ENCODE measurements at regions not wholly inside any gene's neighbourhood (a gene's known extent, or its start where the extent isn't known, plus 50 kb on each side); places are given as distances from the start of the nearest gene placed in this dataset.

DNA sequence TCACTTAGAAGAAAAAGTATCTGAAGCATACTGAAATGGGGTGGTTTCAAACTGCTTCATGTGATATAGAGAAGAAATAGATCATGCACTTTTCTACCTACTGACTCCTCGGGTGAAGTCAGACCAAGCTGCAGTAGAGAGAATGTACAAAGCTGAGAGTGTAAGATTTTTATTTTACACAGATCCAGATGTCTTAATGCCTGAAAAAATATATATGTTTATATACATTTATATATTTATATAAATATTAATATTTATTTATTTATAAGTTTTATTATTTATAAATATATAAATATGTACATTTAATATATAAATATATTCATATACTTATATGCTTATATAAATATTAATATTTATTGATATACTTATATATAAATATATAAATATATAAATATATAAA, 171.9 kb upstream of the SPOCK3 start:
- H3K9me3 Mint-ChIP-seq (ENCODE audit: low read depth): no peaks in the 10 kb centered on the region
- no peak overlapping the region for H3K27ac Mint-ChIP-seq (ENCODE audit: unreplicated experiment)
- H3K4me3 Mint-ChIP-seq (ENCODE audit: unreplicated experiment): no peak overlapping the region
- peaks cover 1% of the 10 kb centered on the region for H3K27me3 Mint-ChIP-seq (ENCODE audit: low read depth)
- TF ChIP-seq, protein P1, sequence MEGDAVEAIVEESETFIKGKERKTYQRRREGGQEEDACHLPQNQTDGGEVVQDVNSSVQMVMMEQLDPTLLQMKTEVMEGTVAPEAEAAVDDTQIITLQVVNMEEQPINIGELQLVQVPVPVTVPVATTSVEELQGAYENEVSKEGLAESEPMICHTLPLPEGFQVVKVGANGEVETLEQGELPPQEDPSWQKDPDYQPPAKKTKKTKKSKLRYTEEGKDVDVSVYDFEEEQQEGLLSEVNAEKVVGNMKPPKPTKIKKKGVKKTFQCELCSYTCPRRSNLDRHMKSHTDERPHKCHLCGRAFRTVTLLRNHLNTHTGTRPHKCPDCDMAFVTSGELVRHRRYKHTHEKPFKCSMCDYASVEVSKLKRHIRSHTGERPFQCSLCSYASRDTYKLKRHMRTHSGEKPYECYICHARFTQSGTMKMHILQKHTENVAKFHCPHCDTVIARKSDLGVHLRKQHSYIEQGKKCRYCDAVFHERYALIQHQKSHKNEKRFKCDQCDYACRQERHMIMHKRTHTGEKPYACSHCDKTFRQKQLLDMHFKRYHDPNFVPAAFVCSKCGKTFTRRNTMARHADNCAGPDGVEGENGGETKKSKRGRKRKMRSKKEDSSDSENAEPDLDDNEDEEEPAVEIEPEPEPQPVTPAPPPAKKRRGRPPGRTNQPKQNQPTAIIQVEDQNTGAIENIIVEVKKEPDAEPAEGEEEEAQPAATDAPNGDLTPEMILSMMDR (IDR thresholded peaks at IDR 0.05): no peak
- no peak for DNase-seq (ENCODE audit: low spot score)
- H3K4me1 Mint-ChIP-seq (ENCODE audit: low read depth): no peaks in the 10 kb centered on the region
- H3K36me3 Mint-ChIP-seq (ENCODE audit: low read depth): no peaks in the 10 kb centered on the region

DNA sequence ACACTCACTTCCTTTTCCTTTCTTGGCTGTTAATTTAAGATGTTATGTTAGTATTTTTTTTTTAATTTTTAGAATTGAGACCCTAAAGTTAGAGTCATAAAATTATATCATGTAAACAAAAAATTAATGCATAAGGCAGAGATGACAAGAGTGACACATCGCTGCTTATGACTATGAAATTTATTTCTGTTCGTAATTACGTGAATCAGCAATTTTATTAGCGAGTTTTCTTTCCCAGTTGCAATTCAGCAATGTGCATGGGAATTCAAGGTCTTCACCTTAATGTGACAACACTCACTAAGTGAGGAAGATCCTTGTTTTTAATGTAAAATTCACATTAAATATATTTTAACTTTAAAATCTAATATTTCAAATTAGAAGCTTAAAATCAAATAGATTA, 181.2 kb upstream of the SPOCK3 start:
- Mint-ChIP-seq H3K9me3 (ENCODE audit: low read depth) (no peaks in the 10 kb centered on the region), H3K4me3 (ENCODE audit: unreplicated experiment) (no peak overlapping the region), H3K27ac (ENCODE audit: unreplicated experiment) (no peak overlapping the region), H3K27me3 (ENCODE audit: low read depth) (peaks cover 5% of the 10 kb centered on the region), H3K4me1 (ENCODE audit: low read depth) (no peaks in the 10 kb centered on the region), H3K36me3 (ENCODE audit: low read depth) (no peaks in the 10 kb centered on the region)
- DNase-seq (ENCODE audit: low spot score): no peak
- TF ChIP-seq, protein P1 (IDR thresholded peaks at IDR 0.05): no peak

DNA sequence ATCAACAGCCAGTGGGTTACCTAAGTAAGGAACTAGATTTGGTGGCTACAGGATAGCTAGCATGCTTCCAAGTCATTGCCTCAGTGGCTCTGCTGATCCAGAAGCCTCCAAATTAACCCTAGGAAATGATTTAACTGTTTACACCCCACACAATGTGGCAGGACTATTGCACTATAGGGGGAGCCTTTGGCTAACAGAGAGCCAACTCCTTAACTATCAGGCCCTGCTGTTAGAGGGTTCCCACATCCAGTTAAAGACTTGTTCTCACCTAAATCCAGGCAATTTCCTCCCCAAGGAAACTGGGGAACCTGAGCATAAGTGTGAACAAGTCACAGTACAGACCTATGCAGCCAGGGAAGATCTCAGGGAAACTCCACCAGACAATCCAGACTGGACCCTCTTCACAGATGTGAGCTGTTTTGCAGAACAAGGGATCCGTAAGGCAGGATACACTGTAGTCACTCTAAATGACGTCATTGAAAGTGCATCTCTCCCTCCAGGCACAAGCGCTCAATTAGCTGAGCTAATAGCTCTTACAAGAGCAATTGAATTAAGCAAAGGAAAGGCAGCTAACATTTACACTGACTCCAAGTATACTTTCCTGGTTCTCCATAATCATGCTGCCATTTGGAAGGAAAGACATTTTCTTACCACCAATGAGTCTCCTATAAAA, 185.3 kb upstream of the SPOCK3 start:
- Mint-ChIP-seq H3K9me3 (ENCODE audit: low read depth) (no peaks in the 10 kb centered on the region), H3K27me3 (ENCODE audit: low read depth) (peaks cover 2% of the 10 kb centered on the region)

DNA sequence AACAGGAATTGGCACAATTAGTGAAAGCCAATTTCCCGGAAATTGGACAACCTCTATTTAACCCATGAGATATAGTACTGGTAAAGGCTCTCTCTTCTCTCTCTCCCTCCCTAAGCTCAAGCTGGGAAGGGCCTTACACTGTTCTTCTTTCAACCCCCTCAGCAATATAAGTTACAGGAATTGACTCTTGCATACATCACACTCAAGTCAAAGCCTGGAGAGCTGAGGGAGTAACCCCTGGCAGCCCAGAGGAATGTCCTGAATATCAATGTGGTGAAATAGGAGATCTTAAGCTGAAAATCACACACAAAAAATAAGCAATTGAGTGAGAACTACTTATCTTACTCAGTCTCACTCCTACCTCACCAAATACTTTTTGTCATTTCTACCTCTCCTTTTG, 186.9 kb upstream of the SPOCK3 start:
- TF ChIP-seq, protein P1 (IDR thresholded peaks at IDR 0.05): no peak
- peaks cover 4% of the 10 kb centered on the region for H3K27me3 Mint-ChIP-seq (ENCODE audit: low read depth)
- DNase-seq (ENCODE audit: low spot score): no peak
- H3K36me3 Mint-ChIP-seq (ENCODE audit: low read depth): no peaks in the 10 kb centered on the region
- no peak overlapping the region for H3K27ac Mint-ChIP-seq (ENCODE audit: unreplicated experiment)
- no peaks in the 10 kb centered on the region for H3K9me3 Mint-ChIP-seq (ENCODE audit: low read depth)
- H3K4me3 Mint-ChIP-seq (ENCODE audit: unreplicated experiment): no peak overlapping the region
- no peaks in the 10 kb centered on the region for H3K4me1 Mint-ChIP-seq (ENCODE audit: low read depth)

More for the DNA sequence above, 185.3 kb upstream of the SPOCK3 start:
- H3K4me3 Mint-ChIP-seq (ENCODE audit: unreplicated experiment): no peak overlapping the region
- no peak overlapping the region for H3K27ac Mint-ChIP-seq (ENCODE audit: unreplicated experiment)
- H3K36me3 Mint-ChIP-seq (ENCODE audit: low read depth): no peaks in the 10 kb centered on the region
- no peaks in the 10 kb centered on the region for H3K4me1 Mint-ChIP-seq (ENCODE audit: low read depth)
- no peak for DNase-seq (ENCODE audit: low spot score)
- TF ChIP-seq, protein P1 (IDR thresholded peaks at IDR 0.05): no peak

DNA sequence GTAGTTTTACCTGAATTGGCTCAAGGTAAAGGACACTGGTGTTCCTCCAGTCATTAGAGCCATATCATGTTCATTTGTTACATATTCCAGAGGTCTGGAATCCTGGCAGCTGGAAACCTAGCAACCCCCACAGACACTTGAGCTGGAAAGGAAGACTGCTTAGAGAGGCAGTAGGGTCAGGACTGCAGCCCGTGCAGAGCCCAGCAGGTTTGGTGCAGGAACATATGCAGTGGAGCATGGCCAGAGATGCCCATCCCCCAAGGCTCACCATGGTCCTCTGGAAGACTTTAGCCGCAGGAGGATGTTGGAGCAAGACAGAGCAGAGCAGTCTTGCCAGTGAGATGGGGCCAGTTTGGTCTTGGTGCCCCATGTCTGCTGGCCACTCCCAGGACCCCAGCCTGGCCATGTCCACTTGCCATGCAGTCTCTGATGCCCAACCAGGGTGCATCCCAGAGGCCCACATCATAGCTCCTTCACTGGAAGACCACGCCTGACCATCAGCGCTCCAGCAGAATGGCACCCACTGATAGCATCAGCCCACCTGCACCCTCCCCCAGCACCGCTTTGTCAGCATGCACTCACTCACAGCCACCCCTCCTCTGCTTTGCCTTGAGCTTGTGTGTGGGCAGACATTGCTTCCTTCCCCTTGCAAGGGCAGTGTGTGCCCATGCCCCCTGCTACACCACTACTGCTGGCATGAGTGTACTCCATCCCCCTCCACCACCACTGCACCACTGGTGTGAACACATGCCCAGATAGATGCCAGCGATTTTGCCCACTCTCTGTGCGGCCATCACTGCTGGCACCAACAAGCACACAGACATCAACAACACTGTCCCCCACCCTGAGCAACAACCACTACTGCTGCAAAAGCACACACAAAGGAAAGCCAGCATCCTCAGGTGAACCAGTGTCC, 190.3 kb upstream of the SPOCK3 start:
- TF ChIP-seq, protein P1 (IDR thresholded peaks at IDR 0.05): no peak
- Mint-ChIP-seq H3K4me1 (ENCODE audit: low read depth) (peaks cover 6% of the 10 kb centered on the region), H3K4me3 (ENCODE audit: unreplicated experiment) (no peak overlapping the region), H3K9me3 (ENCODE audit: low read depth) (no peaks in the 10 kb centered on the region), H3K27ac (ENCODE audit: unreplicated experiment) (no peak overlapping the region), H3K36me3 (ENCODE audit: low read depth) (no peaks in the 10 kb centered on the region), H3K27me3 (ENCODE audit: low read depth) (peaks cover 2% of the 10 kb centered on the region)
- DNase-seq (ENCODE audit: low spot score): peak; percentile 60
